ENCODE measurements at regions not wholly inside any gene's neighbourhood (a gene's known extent, or its start where the extent isn't known, plus 50 kb on each side); places are given as distances from the start of the nearest gene placed in this dataset.

DNA sequence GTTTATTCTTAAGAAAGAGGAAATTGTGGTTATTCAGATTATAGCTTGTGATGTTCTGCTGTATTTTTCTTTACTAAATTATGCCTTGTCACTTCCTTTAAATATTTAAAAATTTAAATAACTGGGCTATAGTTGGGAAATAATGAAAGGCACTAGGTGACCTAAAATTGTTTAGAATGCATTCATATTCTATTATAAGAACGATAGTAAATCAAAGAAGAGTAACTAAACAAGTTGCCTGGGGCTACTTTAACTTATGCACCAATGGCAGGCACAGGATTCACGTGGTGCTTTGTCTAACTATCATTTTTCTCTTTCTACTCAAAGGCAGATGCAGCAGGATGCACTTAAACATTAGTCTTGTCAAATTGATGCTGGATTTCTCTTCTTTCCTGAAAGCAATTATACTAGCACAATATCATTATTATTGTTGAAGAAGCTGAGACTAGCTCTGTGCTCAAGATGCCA, 190.7 kb upstream of the PPFIA2 start:
- TF ChIP-seq, protein P1, sequence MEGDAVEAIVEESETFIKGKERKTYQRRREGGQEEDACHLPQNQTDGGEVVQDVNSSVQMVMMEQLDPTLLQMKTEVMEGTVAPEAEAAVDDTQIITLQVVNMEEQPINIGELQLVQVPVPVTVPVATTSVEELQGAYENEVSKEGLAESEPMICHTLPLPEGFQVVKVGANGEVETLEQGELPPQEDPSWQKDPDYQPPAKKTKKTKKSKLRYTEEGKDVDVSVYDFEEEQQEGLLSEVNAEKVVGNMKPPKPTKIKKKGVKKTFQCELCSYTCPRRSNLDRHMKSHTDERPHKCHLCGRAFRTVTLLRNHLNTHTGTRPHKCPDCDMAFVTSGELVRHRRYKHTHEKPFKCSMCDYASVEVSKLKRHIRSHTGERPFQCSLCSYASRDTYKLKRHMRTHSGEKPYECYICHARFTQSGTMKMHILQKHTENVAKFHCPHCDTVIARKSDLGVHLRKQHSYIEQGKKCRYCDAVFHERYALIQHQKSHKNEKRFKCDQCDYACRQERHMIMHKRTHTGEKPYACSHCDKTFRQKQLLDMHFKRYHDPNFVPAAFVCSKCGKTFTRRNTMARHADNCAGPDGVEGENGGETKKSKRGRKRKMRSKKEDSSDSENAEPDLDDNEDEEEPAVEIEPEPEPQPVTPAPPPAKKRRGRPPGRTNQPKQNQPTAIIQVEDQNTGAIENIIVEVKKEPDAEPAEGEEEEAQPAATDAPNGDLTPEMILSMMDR (IDR thresholded peaks at IDR 0.05 in 4 of 5, conservative IDR thresholded peaks at IDR 0.05 in 1 of 5) = no peak
- TF ChIP-seq POLR2A (IDR thresholded peaks at IDR 0.05) = no peak

Measured in gastrocnemius medialis (tissue), 4 donors.